ENCODE measurements at regions not wholly inside any gene's neighbourhood (a gene's known extent, or its start where the extent isn't known, plus 50 kb on each side); places are given as distances from the start of the nearest gene placed in this dataset.

GRCh38 chr6:104579310-104579863 lies 280.3 kb downstream of the HACE1 start:
- no peak for TF ChIP-seq TCF7 (CRISPR knock-in tag; IDR thresholded peaks at IDR 0.05; ENCODE audit: low read depth)
- no peak for TF ChIP-seq CTCF (IDR thresholded peaks at IDR 0.05)

Data from WTC11 (cell line).